Erythroblast (primary cell): ENCODE measurements at regions not wholly inside any gene's neighbourhood (a gene's known extent, or its start where the extent isn't known, plus 50 kb on each side); places are given as distances from the start of the nearest gene placed in this dataset.

ENCODE experiments used
- DNase-seq, 2 experiments: peaks; one replicate each; lab custom pipeline; 2025; lab: John Stamatoyannopoulos, UW
- GATA1 ChIP-seq: IDR thresholded peaks from 2 replicates; pipeline ENCODE4 v1.6.1; 2011; ENCODE audit warnings: low read depth, mild to moderate bottlenecking, control low read depth, low read length, moderate library complexity
- POLR2A ChIP-seq: IDR thresholded peaks from 2 replicates; pipeline ENCODE4 v1.6.1; 2011; ENCODE audit warnings: mild to moderate bottlenecking, low read length

GRCh38 chr4:187426511-187426910 lies 569.1 kb upstream of the ZFP42 start:
- no peak for DNase-seq
- TF ChIP-seq GATA1 (no peak), POLR2A (no peak)

GRCh38 chr4:187432310-187432709 lies 563.3 kb upstream of the ZFP42 start:
- no peak for TF ChIP-seq POLR2A
- TF ChIP-seq GATA1 = no peak

GRCh38 chr4:187433141-187433540 lies 562.4 kb upstream of the ZFP42 start:
- TF ChIP-seq POLR2A (no peak), GATA1 (no peak)
- no peak for DNase-seq

More at GRCh38 chr4:187432310-187432709, 563.3 kb upstream of the ZFP42 start:
- DNase-seq = no peak

- no peak for DNase-seq
- no peak for TF ChIP-seq POLR2A
- TF ChIP-seq GATA1 = no peak
Observed at GRCh38 chr4:187436251-187436650, 559.3 kb upstream of the ZFP42 start.

DNA sequence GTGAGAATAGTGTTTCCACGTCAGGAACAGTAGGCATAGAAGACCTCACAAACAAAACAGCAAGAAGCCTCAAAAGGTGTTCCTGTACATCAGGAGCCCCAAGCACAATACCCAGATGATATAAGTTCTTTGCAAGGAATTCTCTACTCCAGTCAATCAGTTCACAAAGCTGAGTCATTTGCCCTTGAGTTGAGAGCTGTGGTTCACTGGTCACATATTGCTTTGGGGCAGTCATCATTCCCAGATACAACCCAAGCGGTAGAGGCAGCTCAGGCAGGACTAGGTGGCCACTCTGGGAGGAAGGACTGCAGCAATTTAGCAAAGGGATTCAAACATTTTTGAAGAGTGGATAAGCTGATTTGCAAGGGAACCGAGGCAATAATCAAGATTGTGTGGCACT lies 551.5 kb upstream of the ZFP42 start:
- DNase-seq = no peak
- no peak for TF ChIP-seq GATA1
- no peak for TF ChIP-seq POLR2A

- TF ChIP-seq GATA1 = no peak
- TF ChIP-seq POLR2A = no peak
- no peak for DNase-seq
Observed at GRCh38 chr4:187449702-187450101, 545.9 kb upstream of the ZFP42 start.

DNA sequence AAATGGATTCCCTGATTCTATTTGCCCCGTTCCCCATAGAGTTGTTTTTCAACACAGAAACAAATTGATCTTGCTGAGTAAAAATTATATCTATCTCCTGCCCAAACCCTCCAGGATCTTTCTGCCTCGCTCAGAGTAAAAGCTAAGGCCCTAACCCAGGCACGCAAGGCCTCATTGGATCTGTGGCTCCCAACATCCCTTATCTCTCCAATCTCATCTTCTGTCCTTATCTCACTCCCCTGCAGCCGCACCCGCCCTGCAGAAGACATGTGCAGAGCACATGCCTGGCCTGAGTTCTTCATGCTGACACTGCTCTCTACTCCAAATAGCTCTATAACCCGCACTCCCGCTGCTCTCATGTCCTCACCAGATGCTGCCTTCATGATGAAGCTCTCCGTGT lies 543.8 kb upstream of the ZFP42 start:
- DNase-seq = no peak
- TF ChIP-seq POLR2A = no peak

DNA sequence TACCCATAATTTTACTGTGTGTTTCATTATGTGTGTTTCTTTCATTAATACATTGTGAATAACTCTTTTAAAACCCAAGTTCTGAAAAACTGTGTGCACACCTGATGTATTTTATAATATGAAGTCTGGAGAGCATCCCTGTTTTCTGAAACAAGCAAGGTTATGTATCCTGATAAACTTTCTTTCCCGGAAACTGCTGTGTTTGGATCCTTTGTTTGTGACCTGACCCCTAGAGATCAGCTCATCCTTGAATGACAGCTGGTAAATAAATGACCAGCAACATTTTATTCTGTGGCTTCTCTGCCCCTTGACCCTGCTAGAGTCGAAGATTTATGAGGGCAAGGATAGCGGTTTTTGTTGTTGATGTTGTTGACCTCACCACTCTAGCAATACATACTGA lies 535.6 kb upstream of the ZFP42 start:
- no peak for TF ChIP-seq POLR2A
- no peak for TF ChIP-seq GATA1
- DNase-seq = no peak

DNA sequence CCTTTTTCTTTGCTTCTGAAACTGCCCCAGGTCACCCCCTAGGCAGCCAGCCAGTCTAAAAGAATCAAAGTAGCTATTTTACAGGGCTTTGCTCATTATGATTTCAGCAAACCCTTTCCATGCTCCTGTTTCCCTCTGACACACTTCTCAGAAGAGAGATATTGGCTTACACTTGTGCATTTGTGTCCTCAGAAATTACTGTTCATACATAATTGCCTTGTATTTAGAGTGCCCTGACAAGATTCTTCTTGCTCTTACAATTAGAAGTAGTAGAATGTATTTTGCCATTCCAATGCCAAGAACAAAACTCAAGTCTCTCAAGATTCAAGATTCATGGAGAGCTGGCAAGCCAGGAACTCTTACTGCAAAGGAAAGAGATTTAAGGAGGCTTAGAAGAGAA lies 531.0 kb upstream of the ZFP42 start:
- DNase-seq = no peak
- no peak for TF ChIP-seq GATA1
- TF ChIP-seq POLR2A = no peak

DNA sequence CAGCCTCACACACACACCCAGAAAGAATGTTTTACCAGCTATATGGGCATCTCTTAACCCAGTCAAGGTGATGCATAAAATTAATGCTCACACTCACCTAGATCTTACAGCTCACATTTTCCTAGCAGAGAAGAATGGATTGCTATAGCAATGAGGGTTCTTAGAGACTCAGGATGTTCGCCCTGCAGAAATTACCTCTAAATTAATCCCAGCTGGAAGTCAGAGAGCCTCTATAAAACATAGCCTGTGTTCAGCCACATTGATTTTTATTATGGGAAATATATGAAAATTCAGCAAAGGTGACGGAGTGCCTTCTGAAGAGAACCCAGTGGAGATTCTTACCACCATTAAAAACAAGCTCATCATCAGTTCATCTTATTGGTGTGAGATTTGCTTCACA lies 528.3 kb upstream of the ZFP42 start:
- no peak for DNase-seq
- TF ChIP-seq GATA1 = no peak
- no peak for TF ChIP-seq POLR2A

GRCh38 chr4:187469627-187470026 lies 525.9 kb upstream of the ZFP42 start:
- DNase-seq = no peak
- TF ChIP-seq POLR2A (no peak), GATA1 (no peak)

DNA sequence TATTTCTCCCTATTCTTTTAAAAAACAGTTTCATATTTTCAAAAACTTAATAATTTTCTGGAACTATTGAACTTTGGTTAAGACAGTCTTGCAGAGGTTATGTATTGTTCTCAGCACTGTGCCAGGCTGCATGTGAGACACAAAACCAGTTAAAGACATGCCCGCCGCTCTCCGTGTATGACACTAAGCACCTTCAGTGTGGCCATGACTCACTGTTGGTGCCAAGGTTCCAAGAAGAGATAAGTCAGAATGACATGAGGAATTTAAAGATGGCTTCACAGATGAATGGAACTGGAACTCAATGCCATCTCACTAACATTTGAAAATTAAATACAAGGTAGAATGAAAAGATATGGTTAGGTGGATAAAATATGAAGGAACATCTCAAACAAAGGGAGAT lies 525.5 kb upstream of the ZFP42 start:
- no peak for DNase-seq
- TF ChIP-seq POLR2A (no peak), GATA1 (no peak)

DNA sequence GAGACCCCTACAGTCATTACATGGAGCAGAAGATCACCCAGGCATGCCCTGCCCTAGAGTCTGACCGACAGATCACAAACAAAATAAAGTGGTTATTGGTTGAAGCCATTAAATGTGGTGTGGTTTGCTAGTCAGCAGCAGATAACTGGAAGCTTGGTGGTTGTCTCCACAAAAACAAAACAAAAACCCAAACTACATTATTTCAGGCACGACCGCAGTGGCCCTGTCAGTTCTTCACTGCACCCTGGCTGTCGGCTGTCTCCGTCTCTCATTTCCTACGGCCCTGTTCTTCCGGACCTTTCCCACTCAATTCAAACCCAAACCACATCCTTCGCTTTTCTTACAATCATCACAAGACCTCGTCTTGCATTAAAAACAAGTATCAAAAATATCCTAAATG lies 521.3 kb upstream of the ZFP42 start:
- TF ChIP-seq POLR2A (no peak), GATA1 (no peak)
- DNase-seq = no peak

- no peak for DNase-seq
- TF ChIP-seq POLR2A (no peak), GATA1 (no peak)
Observed at GRCh38 chr4:187475901-187476300, 519.7 kb upstream of the ZFP42 start.

DNA sequence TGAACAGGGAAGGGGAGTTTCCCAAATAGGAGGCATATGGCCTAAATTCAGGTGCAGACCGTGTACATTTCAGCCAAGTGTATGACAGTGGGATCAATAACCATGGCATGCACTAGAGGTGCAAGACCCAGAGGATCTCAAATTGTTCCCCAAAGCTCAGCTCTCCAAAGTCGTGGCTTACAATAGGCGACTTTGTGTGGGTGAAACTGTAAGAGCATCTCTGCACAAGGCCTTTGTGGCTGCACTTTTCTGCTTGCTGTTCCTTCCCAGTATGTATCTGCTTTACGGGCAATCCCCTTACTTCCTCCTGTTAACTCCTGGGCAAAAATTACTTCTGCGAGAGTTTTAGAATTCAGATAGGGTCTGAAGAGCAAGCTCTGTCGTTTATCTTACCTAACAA lies 518.3 kb upstream of the ZFP42 start:
- DNase-seq = no peak
- TF ChIP-seq POLR2A (no peak), GATA1 (no peak)

DNA sequence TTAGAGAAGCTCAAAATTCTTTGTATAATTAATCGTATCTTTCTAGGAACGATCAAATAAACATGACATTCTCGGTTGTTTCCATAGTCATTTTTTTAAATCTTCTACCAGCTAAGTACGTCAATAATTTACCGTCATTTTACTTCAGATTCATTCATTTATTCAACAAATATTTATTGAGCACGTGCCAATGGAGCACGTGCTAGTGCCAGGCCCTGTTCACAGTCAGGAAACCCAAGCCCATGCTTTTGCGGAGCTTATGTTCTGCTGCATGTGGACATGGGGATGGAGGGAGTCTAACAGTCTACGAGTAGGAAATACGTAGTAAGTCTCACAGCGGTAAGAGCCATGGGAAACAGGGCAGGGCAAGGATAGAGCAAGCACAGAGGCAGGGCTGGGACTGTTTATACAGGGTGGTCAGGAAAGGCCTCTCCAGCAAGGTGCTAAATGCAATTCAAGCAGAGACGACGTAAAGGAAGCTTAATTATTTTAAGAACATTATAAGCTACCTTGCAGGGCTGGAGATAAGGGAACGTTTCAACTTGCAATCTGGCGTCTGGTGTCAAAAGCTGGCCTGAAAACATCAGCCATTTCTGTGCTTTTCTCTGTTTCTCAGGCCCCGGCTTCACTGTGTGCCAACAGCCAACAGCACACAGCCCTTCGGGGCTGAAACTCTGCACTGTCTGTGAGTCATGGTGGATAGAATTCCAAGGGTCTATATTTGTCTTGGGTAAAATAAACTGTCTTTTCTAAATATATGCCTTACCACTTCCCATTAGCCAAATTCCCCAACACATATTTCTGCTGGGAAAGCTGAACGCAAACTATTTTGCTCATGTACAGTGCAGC lies 517.1 kb upstream of the ZFP42 start:
- DNase-seq = no peak

More for the DNA sequence above, 517.1 kb upstream of the ZFP42 start:
- no peak for TF ChIP-seq GATA1
- no peak for TF ChIP-seq POLR2A
